CD4-positive, alpha-beta T cell (primary cell): ENCODE measurements at regions not wholly inside any gene's neighbourhood (a gene's known extent, or its start where the extent isn't known, plus 50 kb on each side); places are given as distances from the start of the nearest gene placed in this dataset.

Experiments
- ATAC-seq: fragments of 200-7000 bp; cut with Tn5 transposase; one replicate; pipeline ENCODE4 v1.10.0; 2022; ENCODE audit warnings: mild to moderate bottlenecking; ENCODE audit not compliant: poor library complexity
- CTCF ChIA-PET: fragments of 350-600 bp; sonication (Branson Sonifier 250); formaldehyde crosslinking; loops from one replicate; lab custom pipeline; 2021; ENCODE audit warnings: antibody characterized with exemption, inconsistent platforms; lab: Charles Lee
- POLR2A ChIA-PET: fragments of 350-600 bp; sonication (Branson Sonifier 250); formaldehyde crosslinking; loops from one replicate; lab custom pipeline; 2021; ENCODE audit warnings: antibody characterized with exemption, inconsistent platforms; lab: Charles Lee
- DNase-seq, 14 experiments: peaks; one replicate each; pipeline ENCODE4 v3.0.0-alpha.2; 2013 to 2020; ENCODE audit warnings: mixed read lengths in 2 of 14
- H3K27ac ChIP-seq, 2 donors: one replicate each; pipeline versions ENCODE4 v1.5.1 to v1.7.0; 2013; ENCODE audit warnings: low read length in 2 of 2, low read depth in 1 of 2, mild to moderate bottlenecking in 1 of 2
- H3K27me3 ChIP-seq, 2 experiments: 1 replicate in 1 of 2; 2 replicates in 1 of 2; pipeline versions ENCODE4 v1.6.1 to v1.7.0; 2013; ENCODE audit warnings: low read length in 2 of 2, control low read depth in 1 of 2, mild to moderate bottlenecking in 1 of 2, moderate library complexity in 1 of 2; ENCODE audit not compliant: insufficient read depth in 2 of 2, control insufficient read depth in 1 of 2
- H3K36me3 ChIP-seq: one replicate; pipeline ENCODE4 v1.6.1; 2013; ENCODE audit warnings: low read length, control low read depth; ENCODE audit not compliant: insufficient read depth
- H3K4me1 ChIP-seq: one replicate; pipeline ENCODE4 v1.6.1; 2013; ENCODE audit warnings: low read length, control low read depth; ENCODE audit not compliant: insufficient read depth
- H3K4me3 ChIP-seq: one replicate; pipeline ENCODE4 v1.5.1; 2013; ENCODE audit warnings: mild to moderate bottlenecking, low read length, moderate library complexity
- H3K9me3 ChIP-seq, 2 experiments: 1 replicate in 1 of 2; 2 replicates in 1 of 2; pipeline versions ENCODE4 v1.6.1 to v1.7.0; 2013; ENCODE audit warnings: low read length in 2 of 2, mild to moderate bottlenecking in 2 of 2, control low read depth in 1 of 2, moderate library complexity in 1 of 2; ENCODE audit not compliant: control insufficient read depth in 1 of 2, insufficient read depth in 1 of 2
- H3K27ac Mint-ChIP-seq: one replicate; pipeline ENCODE4 v1.8.0; 2020; ENCODE audit warnings: mixed read lengths
- H3K27me3 Mint-ChIP-seq: one replicate; pipeline ENCODE4 v1.8.0; 2021; ENCODE audit warnings: mixed read lengths
- H3K36me3 Mint-ChIP-seq: one replicate; pipeline ENCODE4 v1.8.0; 2021; ENCODE audit warnings: low read depth, mixed read lengths
- H3K4me1 Mint-ChIP-seq: one replicate; pipeline ENCODE4 v1.8.0; 2021; ENCODE audit warnings: low read depth, mixed read lengths
- H3K4me3 Mint-ChIP-seq: one replicate; pipeline ENCODE4 v1.8.0; 2020; ENCODE audit warnings: mild to moderate bottlenecking, mixed read lengths
- H3K9me3 Mint-ChIP-seq: one replicate; pipeline ENCODE4 v1.8.0; 2020; ENCODE audit warnings: mixed read lengths
- intact Hi-C, 2 experiments: fragments of 100-400 bp; cut with DNase I in 1 of 2; cut with micrococcal nuclease in 1 of 2; formaldehyde crosslinking; loops; one replicate each; pipeline versions ENCODE4 v1.15.1 to v1.9.0; 2023 to 2025; cut with DNase I, micrococcal nuclease
- TF ChIP-seq, protein P1 (sequence below): fragments of 200-600 bp; IDR thresholded peaks from one replicate; pipeline ENCODE4 v1.8.0; 2022; ENCODE audit warnings: antibody characterized with exemption, mild to moderate bottlenecking

DNA sequence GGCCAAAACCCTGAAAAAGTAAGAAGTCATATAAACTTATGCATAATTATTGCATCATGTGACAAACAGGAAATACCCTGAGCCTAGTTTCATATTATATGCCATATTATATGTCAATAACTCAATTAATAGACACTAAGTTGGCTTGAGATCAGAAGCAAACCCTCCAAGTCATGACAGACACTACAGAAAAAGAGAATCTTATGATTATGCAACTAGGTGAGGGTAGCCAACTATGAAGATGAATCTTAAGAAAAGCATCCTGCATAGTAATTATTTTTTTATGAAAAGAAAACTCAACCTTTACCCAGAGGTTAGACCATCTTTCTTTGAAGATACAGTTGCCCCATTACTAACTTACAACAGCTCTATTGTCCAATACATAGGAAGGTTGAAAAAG, 192.4 kb upstream of the VEPH1 start:
- Mint-ChIP-seq H3K27ac (no peak overlapping the region), H3K4me1 (no peaks in the 10 kb centered on the region), H3K4me3 (no peak overlapping the region), H3K9me3 (peaks cover 4% of the 10 kb centered on the region), H3K36me3 (no peaks in the 10 kb centered on the region), H3K27me3 (no peaks in the 10 kb centered on the region)
- Histone ChIP-seq H3K9me3 (peaks cover 0 to 4% of the 10 kb centered on the region in 2 experiments), H3K27me3 (no peaks in the 10 kb centered on the region), H3K4me3 (no peak overlapping the region), H3K27ac (no peak overlapping the region), H3K4me1 (no peaks in the 10 kb centered on the region), H3K36me3 (no peaks in the 10 kb centered on the region)
- no peak for ATAC-seq
- ChIA-PET CTCF (no interaction called here), POLR2A (no interaction called here)
- TF ChIP-seq, protein P1, sequence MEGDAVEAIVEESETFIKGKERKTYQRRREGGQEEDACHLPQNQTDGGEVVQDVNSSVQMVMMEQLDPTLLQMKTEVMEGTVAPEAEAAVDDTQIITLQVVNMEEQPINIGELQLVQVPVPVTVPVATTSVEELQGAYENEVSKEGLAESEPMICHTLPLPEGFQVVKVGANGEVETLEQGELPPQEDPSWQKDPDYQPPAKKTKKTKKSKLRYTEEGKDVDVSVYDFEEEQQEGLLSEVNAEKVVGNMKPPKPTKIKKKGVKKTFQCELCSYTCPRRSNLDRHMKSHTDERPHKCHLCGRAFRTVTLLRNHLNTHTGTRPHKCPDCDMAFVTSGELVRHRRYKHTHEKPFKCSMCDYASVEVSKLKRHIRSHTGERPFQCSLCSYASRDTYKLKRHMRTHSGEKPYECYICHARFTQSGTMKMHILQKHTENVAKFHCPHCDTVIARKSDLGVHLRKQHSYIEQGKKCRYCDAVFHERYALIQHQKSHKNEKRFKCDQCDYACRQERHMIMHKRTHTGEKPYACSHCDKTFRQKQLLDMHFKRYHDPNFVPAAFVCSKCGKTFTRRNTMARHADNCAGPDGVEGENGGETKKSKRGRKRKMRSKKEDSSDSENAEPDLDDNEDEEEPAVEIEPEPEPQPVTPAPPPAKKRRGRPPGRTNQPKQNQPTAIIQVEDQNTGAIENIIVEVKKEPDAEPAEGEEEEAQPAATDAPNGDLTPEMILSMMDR = no peak
- intact Hi-C loops = no loop called here
- DNase-seq = no peak

- Histone ChIP-seq H3K9me3 (peaks cover 0 to 4% of the 10 kb centered on the region in 2 experiments), H3K27ac (no peak overlapping the region), H3K27me3 (no peaks in the 10 kb centered on the region), H3K36me3 (no peaks in the 10 kb centered on the region), H3K4me1 (no peaks in the 10 kb centered on the region), H3K4me3 (no peak overlapping the region)
- Mint-ChIP-seq H3K27ac (no peak overlapping the region), H3K9me3 (peaks cover 4% of the 10 kb centered on the region), H3K27me3 (no peaks in the 10 kb centered on the region), H3K4me1 (no peaks in the 10 kb centered on the region), H3K4me3 (no peak overlapping the region), H3K36me3 (no peaks in the 10 kb centered on the region)
- intact Hi-C loops = no loop called here
- DNase-seq (no peak), ATAC-seq (no peak)
- ChIA-PET POLR2A (no interaction called here), CTCF (no interaction called here)
- TF ChIP-seq, protein P1 = no peak
These were observed 191.9 kb upstream of the VEPH1 start for GRCh38 chr3:157695103-157695502.

- no peak overlapping the region for H3K4me3 Mint-ChIP-seq
These were observed 190.5 kb upstream of the VEPH1 start for GRCh38 chr3:157693762-157694161.

More at GRCh38 chr3:157693762-157694161, 190.5 kb upstream of the VEPH1 start:
- no peaks in the 10 kb centered on the region for H3K4me1 ChIP-seq
- Mint-ChIP-seq H3K27me3 (no peaks in the 10 kb centered on the region), H3K4me1 (no peaks in the 10 kb centered on the region), H3K36me3 (no peaks in the 10 kb centered on the region), H3K9me3 (peaks cover 6% of the 10 kb centered on the region), H3K27ac (no peak overlapping the region)
- ATAC-seq (no peak), DNase-seq (no peak)
- intact Hi-C loops = no loop called here
- CTCF ChIA-PET = no interaction called here
- H3K36me3 ChIP-seq = no peaks in the 10 kb centered on the region
- no peak overlapping the region for H3K27ac ChIP-seq
- H3K4me3 ChIP-seq = no peak overlapping the region
- H3K27me3 ChIP-seq = no peaks in the 10 kb centered on the region
- POLR2A ChIA-PET = no interaction called here
- H3K9me3 ChIP-seq = peaks cover 0 to 4% of the 10 kb centered on the region in 2 experiments
- TF ChIP-seq, protein P1 = no peak
